ENCODE measurements at regions not wholly inside any gene's neighbourhood (a gene's known extent, or its start where the extent isn't known, plus 50 kb on each side); places are given as distances from the start of the nearest gene placed in this dataset.

- no peak for DNase-seq (ENCODE audit: low spot score)
These were observed 553.2 kb upstream of the AMELY start for GRCh38 chrY:7464742-7465141.

GRCh38 chrY:7463711-7464110, 552.2 kb upstream of the AMELY start:
- DNase-seq (ENCODE audit: low spot score) = no peak

- no peak for DNase-seq (ENCODE audit: low spot score)
These were observed 551.6 kb upstream of the AMELY start for GRCh38 chrY:7463196-7463595.

GRCh38 chrY:7462657-7463056, 551.1 kb upstream of the AMELY start:
- no peak for DNase-seq (ENCODE audit: low spot score)

- DNase-seq (ENCODE audit: low spot score) = no peak
These were observed 550.4 kb upstream of the AMELY start for GRCh38 chrY:7461873-7462525.

GRCh38 chrY:7459802-7460201, 548.2 kb upstream of the AMELY start:
- no peak for DNase-seq (ENCODE audit: low spot score)

- DNase-seq (ENCODE audit: low spot score) = no peak
These were observed 546.9 kb upstream of the AMELY start for GRCh38 chrY:7458301-7459078.

GRCh38 chrY:7457286-7458015, 545.9 kb upstream of the AMELY start:
- DNase-seq (ENCODE audit: low spot score) = no peak

- DNase-seq (ENCODE audit: low spot score) = no peak
These were observed 544.1 kb upstream of the AMELY start for GRCh38 chrY:7455626-7456025.

- DNase-seq (ENCODE audit: low spot score) = no peak
These were observed 541.8 kb upstream of the AMELY start for GRCh38 chrY:7453336-7453735.

GRCh38 chrY:7452246-7452645, 540.7 kb upstream of the AMELY start:
- no peak for DNase-seq (ENCODE audit: low spot score)

- no peak for DNase-seq (ENCODE audit: low spot score)
These were observed 538.3 kb upstream of the AMELY start for GRCh38 chrY:7449860-7450259.

- no peak for DNase-seq (ENCODE audit: low spot score)
These were observed 537.1 kb upstream of the AMELY start for GRCh38 chrY:7448687-7449086.

GRCh38 chrY:7447881-7448516, 536.4 kb upstream of the AMELY start:
- no peak for DNase-seq (ENCODE audit: low spot score)

GRCh38 chrY:7444141-7444540, 532.6 kb upstream of the AMELY start:
- DNase-seq (ENCODE audit: low spot score) = no peak

- DNase-seq (ENCODE audit: low spot score) = no peak
These were observed 529.4 kb upstream of the AMELY start for GRCh38 chrY:7440796-7441530.

GRCh38 chrY:7437086-7437485, 525.5 kb upstream of the AMELY start:
- no peak for DNase-seq (ENCODE audit: low spot score)

- no peak for DNase-seq (ENCODE audit: low spot score)
These were observed 522.6 kb upstream of the AMELY start for GRCh38 chrY:7433817-7434809.

GRCh38 chrY:7419165-7419564, 507.6 kb upstream of the AMELY start:
- no peak for DNase-seq (ENCODE audit: low spot score)

GRCh38 chrY:7417946-7418345, 506.4 kb upstream of the AMELY start:
- no peak for DNase-seq (ENCODE audit: low spot score)

GRCh38 chrY:7416406-7416805, 504.9 kb upstream of the AMELY start:
- no peak for DNase-seq (ENCODE audit: low spot score)
